Gastrocnemius medialis (tissue), 4 donors: ENCODE measurements at regions not wholly inside any gene's neighbourhood (a gene's known extent, or its start where the extent isn't known, plus 50 kb on each side); places are given as distances from the start of the nearest gene placed in this dataset.

Experiments
- POLR2A ChIP-seq, 2 donors: fragments of 450-650 bp; IDR thresholded peaks; one replicate each; pipeline ENCODE4 v1.6.1; 2017; ENCODE audit warnings: antibody characterized with exemption in 2 of 2, mild to moderate bottlenecking in 2 of 2, moderate library complexity in 2 of 2
- TF ChIP-seq, protein P1 (sequence below), 5 experiments: fragments of 450-650 bp in 3 of 5; fragments of 200-600 bp in 2 of 5; sonication (generic) in 2 of 5; IDR thresholded peaks in 4 of 5; conservative IDR thresholded peaks in 1 of 5; 1 replicate in 4 of 5; 2 replicates in 1 of 5; pipeline ENCODE4 v1.5.1; 2016 to 2019; ENCODE audit warnings: antibody characterized with exemption in 5 of 5, mild to moderate bottlenecking in 3 of 5, moderate library complexity in 3 of 5

DNA sequence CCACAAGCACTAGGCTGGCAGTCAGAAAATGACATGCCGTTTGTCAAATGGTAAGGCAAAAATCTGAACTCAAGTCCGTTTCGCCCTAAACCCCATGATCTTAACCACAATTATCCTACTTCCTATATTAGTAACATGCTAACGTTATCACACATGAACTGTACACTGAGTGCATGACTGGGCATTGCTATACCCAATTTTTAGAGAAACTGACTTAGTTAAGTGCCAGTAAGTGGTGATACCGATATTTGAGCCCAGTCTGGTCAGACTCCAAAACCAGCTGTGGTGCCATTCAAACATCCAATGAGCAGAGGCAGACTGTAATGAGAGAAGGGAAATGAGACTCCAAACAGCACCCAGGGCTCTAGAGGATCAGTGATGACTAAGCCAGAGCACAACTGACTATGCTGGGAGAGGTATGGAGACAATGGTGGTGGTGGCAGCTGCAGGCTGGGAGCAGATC lies 311.7 kb upstream of the PKDCC start:
- TF ChIP-seq, protein P1, sequence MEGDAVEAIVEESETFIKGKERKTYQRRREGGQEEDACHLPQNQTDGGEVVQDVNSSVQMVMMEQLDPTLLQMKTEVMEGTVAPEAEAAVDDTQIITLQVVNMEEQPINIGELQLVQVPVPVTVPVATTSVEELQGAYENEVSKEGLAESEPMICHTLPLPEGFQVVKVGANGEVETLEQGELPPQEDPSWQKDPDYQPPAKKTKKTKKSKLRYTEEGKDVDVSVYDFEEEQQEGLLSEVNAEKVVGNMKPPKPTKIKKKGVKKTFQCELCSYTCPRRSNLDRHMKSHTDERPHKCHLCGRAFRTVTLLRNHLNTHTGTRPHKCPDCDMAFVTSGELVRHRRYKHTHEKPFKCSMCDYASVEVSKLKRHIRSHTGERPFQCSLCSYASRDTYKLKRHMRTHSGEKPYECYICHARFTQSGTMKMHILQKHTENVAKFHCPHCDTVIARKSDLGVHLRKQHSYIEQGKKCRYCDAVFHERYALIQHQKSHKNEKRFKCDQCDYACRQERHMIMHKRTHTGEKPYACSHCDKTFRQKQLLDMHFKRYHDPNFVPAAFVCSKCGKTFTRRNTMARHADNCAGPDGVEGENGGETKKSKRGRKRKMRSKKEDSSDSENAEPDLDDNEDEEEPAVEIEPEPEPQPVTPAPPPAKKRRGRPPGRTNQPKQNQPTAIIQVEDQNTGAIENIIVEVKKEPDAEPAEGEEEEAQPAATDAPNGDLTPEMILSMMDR (IDR thresholded peaks at IDR 0.05 in 4 of 5, conservative IDR thresholded peaks at IDR 0.05 in 1 of 5) = no peak
- TF ChIP-seq POLR2A (IDR thresholded peaks at IDR 0.05) = no peak
